ENCODE measurements at regions not wholly inside any gene's neighbourhood (a gene's known extent, or its start where the extent isn't known, plus 50 kb on each side); places are given as distances from the start of the nearest gene placed in this dataset.

- TF ChIP-seq CTCF (IDR thresholded peaks at IDR 0.05) (no peak), POLR2A (IDR thresholded peaks at IDR 0.05) (no peak)
Measured at GRCh38 chr5:39713250-39713916, 288.6 kb upstream of the DAB2 start.

Measured in testis (tissue), 2 donors.